SH-SY5Y (cell line): ENCODE measurements at regions not wholly inside any gene's neighbourhood (a gene's known extent, or its start where the extent isn't known, plus 50 kb on each side); places are given as distances from the start of the nearest gene placed in this dataset.

ENCODE experiments used
- GATA2 ChIP-seq: IDR thresholded peaks from 2 replicates; pipeline ENCODE4 v1.6.1; 2011; ENCODE audit warnings: mild to moderate bottlenecking, low read depth, low read length
- GATA3 ChIP-seq: IDR thresholded peaks from 2 replicates; pipeline ENCODE4 v1.6.1; 2011; ENCODE audit warnings: low read depth, mild to moderate bottlenecking, low read length, moderate library complexity

DNA sequence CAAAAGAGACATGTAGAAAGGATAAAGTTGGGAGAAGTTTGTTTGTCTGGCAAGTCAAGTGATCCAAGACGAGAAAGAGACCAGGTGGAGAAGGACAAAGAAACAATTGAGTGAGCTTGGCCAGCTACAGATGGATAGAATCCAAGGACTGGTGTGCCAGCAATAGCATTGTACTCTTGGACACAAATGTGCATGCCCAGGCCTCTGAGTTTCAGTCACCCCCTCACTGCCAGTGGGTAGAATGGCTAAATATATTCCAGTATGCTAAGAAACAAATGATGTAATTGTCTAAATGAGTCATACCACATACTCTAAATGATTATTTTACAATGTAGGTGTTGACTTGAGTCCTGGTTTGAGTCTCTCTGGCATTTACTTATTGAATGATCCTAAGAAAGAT, 881.3 kb downstream of the LRRTM4 start:
- TF ChIP-seq GATA3 (no peak), GATA2 (no peak)
